ENCODE measurements at regions not wholly inside any gene's neighbourhood (a gene's known extent, or its start where the extent isn't known, plus 50 kb on each side); places are given as distances from the start of the nearest gene placed in this dataset.

GRCh38 chr14:83741269-83741668, 1788.7 kb upstream of the FLRT2 start:
- TF ChIP-seq, protein P1, sequence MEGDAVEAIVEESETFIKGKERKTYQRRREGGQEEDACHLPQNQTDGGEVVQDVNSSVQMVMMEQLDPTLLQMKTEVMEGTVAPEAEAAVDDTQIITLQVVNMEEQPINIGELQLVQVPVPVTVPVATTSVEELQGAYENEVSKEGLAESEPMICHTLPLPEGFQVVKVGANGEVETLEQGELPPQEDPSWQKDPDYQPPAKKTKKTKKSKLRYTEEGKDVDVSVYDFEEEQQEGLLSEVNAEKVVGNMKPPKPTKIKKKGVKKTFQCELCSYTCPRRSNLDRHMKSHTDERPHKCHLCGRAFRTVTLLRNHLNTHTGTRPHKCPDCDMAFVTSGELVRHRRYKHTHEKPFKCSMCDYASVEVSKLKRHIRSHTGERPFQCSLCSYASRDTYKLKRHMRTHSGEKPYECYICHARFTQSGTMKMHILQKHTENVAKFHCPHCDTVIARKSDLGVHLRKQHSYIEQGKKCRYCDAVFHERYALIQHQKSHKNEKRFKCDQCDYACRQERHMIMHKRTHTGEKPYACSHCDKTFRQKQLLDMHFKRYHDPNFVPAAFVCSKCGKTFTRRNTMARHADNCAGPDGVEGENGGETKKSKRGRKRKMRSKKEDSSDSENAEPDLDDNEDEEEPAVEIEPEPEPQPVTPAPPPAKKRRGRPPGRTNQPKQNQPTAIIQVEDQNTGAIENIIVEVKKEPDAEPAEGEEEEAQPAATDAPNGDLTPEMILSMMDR (IDR thresholded peaks at IDR 0.05): no peak
- no peak for TF ChIP-seq POLR2A (IDR thresholded peaks at IDR 0.05)
